ENCODE measurements at regions not wholly inside any gene's neighbourhood (a gene's known extent, or its start where the extent isn't known, plus 50 kb on each side); places are given as distances from the start of the nearest gene placed in this dataset.

GRCh38 chrX:125826774-125827451 is 339.2 kb downstream of the DCAF12L2 start:
- TF ChIP-seq CTCF (IDR thresholded peaks at IDR 0.05), result no peak
- TF ChIP-seq POLR2AphosphoS5 (IDR thresholded peaks at IDR 0.05; ENCODE audit: insufficient read depth in 1 of 2, low read depth in 1 of 2), result no peak
